ENCODE measurements at regions not wholly inside any gene's neighbourhood (a gene's known extent, or its start where the extent isn't known, plus 50 kb on each side); places are given as distances from the start of the nearest gene placed in this dataset.
"Not testable (repeated sequence)": the region's sequence is repeated elsewhere in the genome, so short reads cannot be mapped to it uniquely, and the experiment has no call there.

- H3K27me3 ChIP-seq: no peaks in the 10 kb centered on the region
- no peak overlapping the region for H3K4me3 ChIP-seq
- no peak for DNase-seq
- no peak overlapping the region for H3K27ac ChIP-seq
- ATAC-seq: no peak
- intact Hi-C loops (cut with DNase I): no loop called here
- H3K9me3 ChIP-seq: peaks cover 0 to 10% of the 10 kb centered on the region in 2 donors
- H3K36me3 ChIP-seq: no peaks in the 10 kb centered on the region
- H3K4me1 ChIP-seq: no peaks in the 10 kb centered on the region
- TF ChIP-seq CTCF (IDR thresholded peaks at IDR 0.05): no peak
Measured at GRCh38 chr1:68770817-68771216, 273.9 kb upstream of the DEPDC1 start.

GRCh38 chr1:68777851-68778250 lies 281.0 kb upstream of the DEPDC1 start:
- DNase-seq: no peak
- intact Hi-C loops (cut with DNase I): no loop called here
- Histone ChIP-seq H3K9me3 (peaks cover 0 to 23% of the 10 kb centered on the region in 2 donors), H3K27me3 (no peaks in the 10 kb centered on the region), H3K4me3 (no peak overlapping the region), H3K4me1 (no peaks in the 10 kb centered on the region), H3K36me3 (no peaks in the 10 kb centered on the region), H3K27ac (no peak overlapping the region)
- ATAC-seq: no peak
- TF ChIP-seq CTCF (IDR thresholded peaks at IDR 0.05): no peak

GRCh38 chr1:68779841-68780240 lies 283.0 kb upstream of the DEPDC1 start:
- H3K27ac ChIP-seq; intact Hi-C loops (cut with DNase I); H3K27me3 ChIP-seq; H3K36me3 ChIP-seq; ATAC-seq; DNase-seq; H3K4me3 ChIP-seq; H3K4me1 ChIP-seq: not testable (repeated sequence)
- H3K9me3 ChIP-seq: peaks cover 0 to 23% of the 10 kb centered on the region in 2 donors

- no peak for TF ChIP-seq CTCF (IDR thresholded peaks at IDR 0.05)
- intact Hi-C loops (cut with DNase I): no loop called here
Measured at GRCh38 chr1:68780919-68781318, 284.0 kb upstream of the DEPDC1 start.

GRCh38 chr1:68782890-68783289 lies 286.0 kb upstream of the DEPDC1 start:
- ATAC-seq (no peak), DNase-seq (no peak)
- H3K27ac ChIP-seq: no peak overlapping the region
- intact Hi-C loops (cut with DNase I): no loop called here
- H3K36me3 ChIP-seq: no peaks in the 10 kb centered on the region
- H3K27me3 ChIP-seq: no peaks in the 10 kb centered on the region
- no peak overlapping the region for H3K4me3 ChIP-seq
- TF ChIP-seq CTCF (IDR thresholded peaks at IDR 0.05): no peak
- peaks cover 0 to 26% of the 10 kb centered on the region in 2 donors for H3K9me3 ChIP-seq
- no peaks in the 10 kb centered on the region for H3K4me1 ChIP-seq

More at GRCh38 chr1:68780919-68781318, 284.0 kb upstream of the DEPDC1 start:
- H3K36me3 ChIP-seq: no peaks in the 10 kb centered on the region
- ATAC-seq (no peak), DNase-seq (no peak)
- peaks cover 0 to 26% of the 10 kb centered on the region in 2 donors for H3K9me3 ChIP-seq
- no peak overlapping the region for H3K4me3 ChIP-seq
- no peaks in the 10 kb centered on the region for H3K27me3 ChIP-seq
- no peaks in the 10 kb centered on the region for H3K4me1 ChIP-seq
- no peak overlapping the region for H3K27ac ChIP-seq

- ATAC-seq (no peak), DNase-seq (no peak)
- Histone ChIP-seq H3K9me3 (peaks cover 0 to 15% of the 10 kb centered on the region in 2 donors), H3K4me1 (no peaks in the 10 kb centered on the region), H3K27me3 (no peaks in the 10 kb centered on the region), H3K36me3 (no peaks in the 10 kb centered on the region), H3K27ac (no peak overlapping the region), H3K4me3 (no peak overlapping the region)
- intact Hi-C loops (cut with DNase I): no loop called here
- TF ChIP-seq CTCF (IDR thresholded peaks at IDR 0.05): no peak
Measured at GRCh38 chr1:68785328-68785727, 288.4 kb upstream of the DEPDC1 start.

All from left lung (tissue), 4 donors.